ENCODE measurements at regions not wholly inside any gene's neighbourhood (a gene's known extent, or its start where the extent isn't known, plus 50 kb on each side); places are given as distances from the start of the nearest gene placed in this dataset.

- Mint-ChIP-seq H3K4me3 (no peak overlapping the region), H3K27ac (no peak overlapping the region), H3K9me3 (peaks cover 15% of the 10 kb centered on the region in 2 donors), H3K4me1 (no peaks in the 10 kb centered on the region), H3K27me3 (no peaks in the 10 kb centered on the region)
- DNase-seq (no peak), ATAC-seq (no peak)
These were observed 942.8 kb downstream of the PCDH7 start for GRCh38 chr4:31662951-31663350.

GRCh38 chr4:31667686-31668085 lies 947.5 kb downstream of the PCDH7 start:
- H3K27ac Mint-ChIP-seq: no peak overlapping the region
- no peak for ATAC-seq
- DNase-seq: no peak
- H3K9me3 Mint-ChIP-seq: peaks cover 15 to 20% of the 10 kb centered on the region in 2 donors
- no peak overlapping the region for H3K4me3 Mint-ChIP-seq
- no peaks in the 10 kb centered on the region for H3K27me3 Mint-ChIP-seq
- H3K4me1 Mint-ChIP-seq: no peaks in the 10 kb centered on the region

- DNase-seq: no peak
- Mint-ChIP-seq H3K27me3 (no peaks in the 10 kb centered on the region), H3K4me1 (no peaks in the 10 kb centered on the region), H3K4me3 (no peak overlapping the region), H3K9me3 (peaks cover 0 to 7% of the 10 kb centered on the region in 2 donors), H3K27ac (no peak overlapping the region)
- no peak for ATAC-seq
These were observed 954.3 kb downstream of the PCDH7 start for GRCh38 chr4:31674313-31674947.

- Mint-ChIP-seq H3K27me3 (no peaks in the 10 kb centered on the region), H3K4me3 (no peak overlapping the region), H3K9me3 (peaks cover 2 to 6% of the 10 kb centered on the region in 2 donors), H3K27ac (no peak overlapping the region), H3K4me1 (no peaks in the 10 kb centered on the region)
- DNase-seq (no peak), ATAC-seq (no peak)
These were observed 958.2 kb downstream of the PCDH7 start for GRCh38 chr4:31678356-31678755.

GRCh38 chr4:31682796-31683195 lies 962.6 kb downstream of the PCDH7 start:
- ATAC-seq (no peak), DNase-seq (no peak)
- Mint-ChIP-seq H3K27me3 (no peaks in the 10 kb centered on the region), H3K4me3 (no peak overlapping the region), H3K4me1 (no peaks in the 10 kb centered on the region), H3K9me3 (peaks cover 0 to 4% of the 10 kb centered on the region in 2 donors), H3K27ac (no peak overlapping the region)

- Mint-ChIP-seq H3K4me3 (no peak overlapping the region), H3K27me3 (no peaks in the 10 kb centered on the region), H3K4me1 (no peaks in the 10 kb centered on the region), H3K27ac (no peak overlapping the region), H3K9me3 (peaks cover 0 to 4% of the 10 kb centered on the region in 2 donors)
- ATAC-seq (no peak), DNase-seq (no peak)
These were observed 967.7 kb downstream of the PCDH7 start for GRCh38 chr4:31687717-31688342.

- DNase-seq: no peak
- Mint-ChIP-seq H3K27me3 (no peaks in the 10 kb centered on the region), H3K4me3 (no peak overlapping the region), H3K4me1 (no peaks in the 10 kb centered on the region), H3K27ac (no peak overlapping the region), H3K9me3 (peaks cover 0 to 6% of the 10 kb centered on the region in 2 donors)
- no peak for ATAC-seq
These were observed 972.3 kb downstream of the PCDH7 start for GRCh38 chr4:31692399-31692940.

GRCh38 chr4:31701256-31701655 lies 981.1 kb downstream of the PCDH7 start:
- Mint-ChIP-seq H3K27ac (no peak overlapping the region), H3K4me1 (no peaks in the 10 kb centered on the region), H3K4me3 (no peak overlapping the region), H3K9me3 (peaks cover 7 to 17% of the 10 kb centered on the region in 2 donors), H3K27me3 (no peaks in the 10 kb centered on the region)
- ATAC-seq (no peak), DNase-seq (no peak)

GRCh38 chr4:31702326-31702725 lies 982.2 kb downstream of the PCDH7 start:
- DNase-seq: no peak
- no peak for ATAC-seq
- Mint-ChIP-seq H3K27me3 (no peaks in the 10 kb centered on the region), H3K9me3 (peaks cover 7 to 17% of the 10 kb centered on the region in 2 donors), H3K27ac (no peak overlapping the region), H3K4me3 (no peak overlapping the region), H3K4me1 (no peaks in the 10 kb centered on the region)

- Mint-ChIP-seq H3K9me3 (peaks cover 6 to 7% of the 10 kb centered on the region in 2 donors), H3K4me3 (no peak overlapping the region), H3K27me3 (no peaks in the 10 kb centered on the region), H3K4me1 (no peaks in the 10 kb centered on the region), H3K27ac (no peak overlapping the region)
- no peak for DNase-seq
- ATAC-seq: no peak
These were observed 994.1 kb downstream of the PCDH7 start for GRCh38 chr4:31714238-31714637.

GRCh38 chr4:31715302-31715701 lies 995.1 kb downstream of the PCDH7 start:
- no peak for DNase-seq
- Mint-ChIP-seq H3K27me3 (no peaks in the 10 kb centered on the region), H3K4me3 (no peak overlapping the region), H3K27ac (no peak overlapping the region), H3K4me1 (no peaks in the 10 kb centered on the region), H3K9me3 (peaks cover 5 to 8% of the 10 kb centered on the region in 2 donors)
- ATAC-seq: no peak

- no peaks in the 10 kb centered on the region for H3K27me3 Mint-ChIP-seq
- no peak overlapping the region for H3K27ac Mint-ChIP-seq
- H3K4me1 Mint-ChIP-seq: no peaks in the 10 kb centered on the region
- no peak overlapping the region for H3K4me3 Mint-ChIP-seq
- H3K9me3 Mint-ChIP-seq: peaks cover 0 to 4% of the 10 kb centered on the region in 2 donors
- ATAC-seq: no peak
- DNase-seq: no peak
These were observed 1006.9 kb downstream of the PCDH7 start for GRCh38 chr4:31727030-31727429.

- no peak overlapping the region for H3K27ac Mint-ChIP-seq
- no peaks in the 10 kb centered on the region for H3K27me3 Mint-ChIP-seq
- no peaks in the 10 kb centered on the region for H3K4me1 Mint-ChIP-seq
- peaks cover 5 to 8% of the 10 kb centered on the region in 2 donors for H3K9me3 Mint-ChIP-seq
- H3K4me3 Mint-ChIP-seq: no peak overlapping the region
- DNase-seq: no peak
- ATAC-seq: no peak
These were observed 1014.8 kb downstream of the PCDH7 start for GRCh38 chr4:31735004-31735403.

- ATAC-seq: no peak
- peaks cover 4 to 8% of the 10 kb centered on the region in 2 donors for H3K9me3 Mint-ChIP-seq
- no peaks in the 10 kb centered on the region for H3K4me1 Mint-ChIP-seq
- H3K27ac Mint-ChIP-seq: no peak overlapping the region
- no peak for DNase-seq
- no peak overlapping the region for H3K4me3 Mint-ChIP-seq
- H3K27me3 Mint-ChIP-seq: no peaks in the 10 kb centered on the region
These were observed 1017.2 kb downstream of the PCDH7 start for GRCh38 chr4:31737419-31737818.

- no peak for ATAC-seq
- no peaks in the 10 kb centered on the region for H3K27me3 Mint-ChIP-seq
- no peak overlapping the region for H3K27ac Mint-ChIP-seq
- DNase-seq: no peak
- no peak overlapping the region for H3K4me3 Mint-ChIP-seq
- H3K9me3 Mint-ChIP-seq: peaks cover 0 to 8% of the 10 kb centered on the region in 2 donors
- no peaks in the 10 kb centered on the region for H3K4me1 Mint-ChIP-seq
These were observed 1021.2 kb downstream of the PCDH7 start for GRCh38 chr4:31741326-31741725.

GRCh38 chr4:31748382-31748781 lies 1028.2 kb downstream of the PCDH7 start:
- DNase-seq (no peak), ATAC-seq (no peak)
- Mint-ChIP-seq H3K4me1 (no peaks in the 10 kb centered on the region), H3K27ac (no peak overlapping the region), H3K9me3 (peaks cover 9 to 11% of the 10 kb centered on the region in 2 donors), H3K4me3 (no peak overlapping the region), H3K27me3 (no peaks in the 10 kb centered on the region)

All from stimulated activated naive CD8-positive, alpha-beta T cell treated with anti-CD3 and anti-CD28 coated beads, Interleukin-15, amount 100 ng/mL, for 72 hours (primary cell).